22Rv1 (cell line): ENCODE measurements at regions not wholly inside any gene's neighbourhood (a gene's known extent, or its start where the extent isn't known, plus 50 kb on each side); places are given as distances from the start of the nearest gene placed in this dataset.
A peak's percentile ranks its signal among the peaks of the same experiment; 100 is the strongest.

Experiments
- H3K27ac ChIP-seq: fragments of 450-650 bp; 2 replicates; pipeline ENCODE4 v1.5.1; 2017
- ZFX ChIP-seq: fragments of 450-650 bp; IDR thresholded peaks from 2 replicates; pipeline ENCODE4 v1.6.1; 2017; ENCODE audit warnings: antibody characterized with exemption, borderline replicate concordance
- TF ChIP-seq, protein P1 (sequence below): fragments of 450-650 bp; IDR thresholded peaks from 2 replicates; pipeline ENCODE4 v1.5.1; 2017; ENCODE audit warnings: mild to moderate bottlenecking

DNA sequence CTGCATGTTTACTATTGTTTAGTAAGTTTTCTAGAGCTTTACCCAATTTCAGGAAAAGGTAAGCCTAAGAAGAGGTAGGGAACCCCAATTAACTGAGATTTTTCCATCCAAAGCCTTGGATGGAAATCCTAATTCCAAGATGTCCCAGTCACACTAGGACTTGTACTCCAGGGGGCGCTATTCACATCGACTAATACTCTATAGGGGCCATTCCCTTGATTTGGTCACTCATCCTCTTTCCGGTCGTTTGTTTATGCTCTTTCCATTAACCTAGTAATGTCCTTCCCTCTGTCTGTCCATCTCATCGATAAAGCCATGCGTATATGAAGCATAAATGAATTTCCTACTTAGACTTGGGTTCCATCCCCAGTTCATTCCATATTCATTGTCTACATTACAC lies 80.8 kb upstream of the FUCA2 start:
- no peak overlapping the region for H3K27ac ChIP-seq
- TF ChIP-seq ZFX = no peak
- TF ChIP-seq, protein P1, sequence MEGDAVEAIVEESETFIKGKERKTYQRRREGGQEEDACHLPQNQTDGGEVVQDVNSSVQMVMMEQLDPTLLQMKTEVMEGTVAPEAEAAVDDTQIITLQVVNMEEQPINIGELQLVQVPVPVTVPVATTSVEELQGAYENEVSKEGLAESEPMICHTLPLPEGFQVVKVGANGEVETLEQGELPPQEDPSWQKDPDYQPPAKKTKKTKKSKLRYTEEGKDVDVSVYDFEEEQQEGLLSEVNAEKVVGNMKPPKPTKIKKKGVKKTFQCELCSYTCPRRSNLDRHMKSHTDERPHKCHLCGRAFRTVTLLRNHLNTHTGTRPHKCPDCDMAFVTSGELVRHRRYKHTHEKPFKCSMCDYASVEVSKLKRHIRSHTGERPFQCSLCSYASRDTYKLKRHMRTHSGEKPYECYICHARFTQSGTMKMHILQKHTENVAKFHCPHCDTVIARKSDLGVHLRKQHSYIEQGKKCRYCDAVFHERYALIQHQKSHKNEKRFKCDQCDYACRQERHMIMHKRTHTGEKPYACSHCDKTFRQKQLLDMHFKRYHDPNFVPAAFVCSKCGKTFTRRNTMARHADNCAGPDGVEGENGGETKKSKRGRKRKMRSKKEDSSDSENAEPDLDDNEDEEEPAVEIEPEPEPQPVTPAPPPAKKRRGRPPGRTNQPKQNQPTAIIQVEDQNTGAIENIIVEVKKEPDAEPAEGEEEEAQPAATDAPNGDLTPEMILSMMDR = peak; percentile 73

DNA sequence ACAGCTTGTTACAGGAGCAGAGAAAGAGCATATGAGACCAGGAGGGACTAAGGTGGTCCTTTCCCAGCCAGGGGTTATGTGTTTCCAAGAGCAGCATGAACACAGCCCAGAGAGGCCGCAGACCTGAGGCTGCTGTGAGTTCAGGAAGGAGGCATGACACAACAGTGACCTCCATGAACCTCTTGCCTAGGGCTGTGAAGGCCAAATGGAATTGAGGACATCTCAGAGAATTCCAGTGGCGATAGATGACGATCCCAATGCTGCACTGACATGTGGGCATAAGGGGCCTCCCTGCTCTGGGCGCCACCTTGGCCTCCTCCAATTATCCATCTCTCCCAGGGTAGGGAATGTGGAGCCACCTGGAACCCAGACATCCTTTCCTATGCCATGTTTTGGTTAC lies 79.9 kb upstream of the FUCA2 start:
- no peak overlapping the region for H3K27ac ChIP-seq
- TF ChIP-seq, protein P1 = no peak
- TF ChIP-seq ZFX = no peak

DNA sequence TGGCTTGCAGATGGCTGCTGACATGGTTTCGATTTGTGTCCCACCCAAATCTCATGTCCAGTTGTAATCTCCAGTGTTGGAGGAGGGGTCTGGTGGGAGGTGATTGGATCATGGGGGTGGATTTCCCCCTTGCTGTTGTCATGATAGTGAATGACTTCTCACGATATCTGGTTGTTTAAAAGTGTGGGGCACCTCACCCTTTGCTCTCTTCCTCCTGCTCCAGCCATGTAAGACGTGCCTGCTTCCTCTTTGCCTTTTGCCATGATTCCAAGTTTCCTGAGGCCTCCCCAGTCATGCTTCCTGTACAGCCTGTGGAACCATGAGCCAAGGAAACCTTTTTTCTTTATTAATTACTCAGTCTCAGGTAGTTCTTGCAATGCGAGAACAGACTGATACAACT lies 77.6 kb upstream of the FUCA2 start:
- H3K27ac ChIP-seq = no peak overlapping the region
- TF ChIP-seq ZFX = no peak
- TF ChIP-seq, protein P1 = no peak

DNA sequence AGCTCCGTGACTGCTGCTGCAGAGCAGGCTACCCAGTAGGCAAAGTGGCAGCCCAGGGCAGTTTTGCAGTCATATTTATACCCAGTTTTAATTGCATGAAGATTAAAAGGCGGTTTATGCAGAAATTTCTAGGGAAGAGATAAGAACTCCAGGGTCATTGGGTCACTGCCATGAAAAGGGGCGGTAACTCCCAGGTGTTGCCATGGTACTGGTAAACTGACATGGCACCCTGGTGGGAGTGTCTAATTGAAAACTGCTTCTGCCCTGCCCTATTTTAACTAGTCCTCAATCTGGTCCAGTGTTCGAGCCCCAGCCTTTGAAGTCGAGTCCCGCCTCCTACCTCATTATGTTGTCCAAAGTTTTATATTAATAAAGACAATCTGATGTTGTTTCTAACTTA lies 75.0 kb upstream of the FUCA2 start:
- no peak overlapping the region for H3K27ac ChIP-seq
- TF ChIP-seq, protein P1 = no peak
- no peak for TF ChIP-seq ZFX

DNA sequence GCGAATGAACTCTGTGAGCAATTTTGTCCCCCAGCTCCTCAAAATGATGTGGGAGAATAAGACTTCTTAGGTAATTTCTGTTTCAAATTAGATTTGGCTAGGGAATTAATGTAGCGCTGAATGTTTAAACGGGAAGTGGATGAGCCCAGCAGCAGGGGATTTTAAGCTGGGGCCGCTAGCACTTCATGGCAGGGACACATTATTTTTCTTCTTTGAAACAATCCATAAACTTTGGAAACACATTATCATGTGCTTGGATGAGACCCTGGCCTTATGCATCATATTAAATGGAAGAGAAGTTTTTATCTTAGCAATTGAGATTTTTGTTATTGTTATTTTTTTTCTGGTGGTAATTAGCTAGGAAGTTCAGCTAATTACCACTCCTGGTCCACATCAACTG lies 74.2 kb upstream of the FUCA2 start:
- H3K27ac ChIP-seq = no peak overlapping the region
- no peak for TF ChIP-seq ZFX
- TF ChIP-seq, protein P1 = no peak

DNA sequence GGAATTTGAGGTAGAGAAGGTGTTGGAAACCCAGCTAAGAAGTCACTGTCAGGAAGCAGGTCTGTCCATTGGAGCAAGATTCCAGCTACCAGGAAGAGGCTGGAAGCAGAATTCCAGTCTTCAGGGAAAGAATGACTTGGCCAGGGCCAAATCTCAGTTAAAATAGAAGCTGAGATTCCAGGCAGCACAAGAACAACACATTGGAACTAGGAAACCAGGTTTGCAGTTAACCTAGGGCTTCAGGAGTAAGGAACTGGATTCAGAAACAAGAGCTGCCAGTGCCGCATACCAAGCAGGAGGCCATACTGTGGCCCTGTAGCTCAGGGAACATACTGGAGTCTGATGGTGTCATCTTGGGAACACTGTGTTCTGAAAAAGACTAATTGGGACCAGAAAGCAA lies 73.7 kb upstream of the FUCA2 start:
- TF ChIP-seq, protein P1 = no peak

DNA sequence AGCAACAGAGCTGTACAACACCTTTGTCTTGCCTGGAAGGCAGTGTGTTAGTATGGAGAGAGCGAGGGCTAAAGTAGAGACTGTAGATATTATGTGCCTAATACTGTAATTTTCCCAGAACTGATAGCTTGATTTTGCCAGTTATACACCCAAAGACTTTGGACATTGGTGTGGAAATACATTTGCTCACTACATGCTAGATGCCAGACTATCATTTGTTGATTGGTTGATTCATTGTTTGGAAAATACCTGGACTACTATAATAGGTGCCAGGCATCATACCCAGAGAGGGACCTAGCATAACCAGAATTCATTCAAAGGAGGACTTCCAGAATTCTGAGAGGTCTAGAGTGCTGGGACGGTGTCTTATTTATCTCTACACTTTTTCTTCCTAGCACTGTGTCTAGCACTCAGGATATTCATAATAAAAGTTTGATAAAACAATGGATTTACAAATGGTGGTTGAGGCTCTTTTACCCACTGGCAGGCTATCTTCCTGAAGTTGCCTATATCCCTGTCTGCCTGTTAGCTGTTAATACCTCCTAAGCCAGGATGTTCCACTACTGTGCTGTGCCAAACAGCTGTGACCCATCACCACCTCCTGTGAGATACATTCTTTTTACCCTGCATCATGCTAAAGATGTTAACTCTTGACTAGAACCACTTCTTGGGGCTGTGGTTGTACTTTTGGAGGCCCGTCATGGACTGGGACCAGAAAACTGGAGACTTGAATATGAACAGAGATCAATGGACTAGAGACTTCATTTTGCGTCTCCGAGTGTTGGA lies 72.2 kb upstream of the FUCA2 start:
- H3K27ac ChIP-seq = no peak overlapping the region
- TF ChIP-seq ZFX = no peak
- TF ChIP-seq, protein P1 = no peak

More for the DNA sequence above, 73.7 kb upstream of the FUCA2 start:
- no peak overlapping the region for H3K27ac ChIP-seq
